ENCODE measurements at regions not wholly inside any gene's neighbourhood (a gene's known extent, or its start where the extent isn't known, plus 50 kb on each side); places are given as distances from the start of the nearest gene placed in this dataset.
"Not testable (repeated sequence)": the region's sequence is repeated elsewhere in the genome, so short reads cannot be mapped to it uniquely, and the experiment has no call there.

GRCh38 chr2:8346706-8347430, 335.0 kb upstream of the ID2 start:
- Histone ChIP-seq H3K9ac (ENCODE audit: low read depth in 1 of 3, low read length in 3 of 3) (no peak overlapping the region), H3K27me3 (ENCODE audit: control insufficient read depth in 3 of 3, insufficient read depth in 3 of 3, low read length in 3 of 3) (no peaks in the 10 kb centered on the region), H3K27ac (ENCODE audit: low read depth, low read length) (no peak overlapping the region), H3K4me3 (ENCODE audit: low read length in 3 of 3) (no peak overlapping the region), H3K36me3 (ENCODE audit: control insufficient read depth in 3 of 3, insufficient read depth in 3 of 3, low read length in 3 of 3) (no peaks in the 10 kb centered on the region), H3K9me3 (ENCODE audit: control insufficient read depth in 3 of 3, low read length in 3 of 3) (no peaks in the 10 kb centered on the region), H3K4me1 (ENCODE audit: control insufficient read depth in 3 of 3, insufficient read depth in 3 of 3, low read length in 3 of 3) (no peaks in the 10 kb centered on the region)

- H3K27me3 ChIP-seq (ENCODE audit: control insufficient read depth in 3 of 3, insufficient read depth in 3 of 3, low read length in 3 of 3); H3K9ac ChIP-seq (ENCODE audit: low read depth in 1 of 3, low read length in 3 of 3); H3K9me3 ChIP-seq (ENCODE audit: control insufficient read depth in 3 of 3, low read length in 3 of 3); H3K4me3 ChIP-seq (ENCODE audit: low read length in 3 of 3); H3K4me1 ChIP-seq (ENCODE audit: control insufficient read depth in 3 of 3, insufficient read depth in 3 of 3, low read length in 3 of 3); H3K27ac ChIP-seq (ENCODE audit: low read depth, low read length); H3K36me3 ChIP-seq (ENCODE audit: control insufficient read depth in 3 of 3, insufficient read depth in 3 of 3, low read length in 3 of 3): not testable (repeated sequence)
Observed at GRCh38 chr2:8348911-8349310, 332.9 kb upstream of the ID2 start.

DNA sequence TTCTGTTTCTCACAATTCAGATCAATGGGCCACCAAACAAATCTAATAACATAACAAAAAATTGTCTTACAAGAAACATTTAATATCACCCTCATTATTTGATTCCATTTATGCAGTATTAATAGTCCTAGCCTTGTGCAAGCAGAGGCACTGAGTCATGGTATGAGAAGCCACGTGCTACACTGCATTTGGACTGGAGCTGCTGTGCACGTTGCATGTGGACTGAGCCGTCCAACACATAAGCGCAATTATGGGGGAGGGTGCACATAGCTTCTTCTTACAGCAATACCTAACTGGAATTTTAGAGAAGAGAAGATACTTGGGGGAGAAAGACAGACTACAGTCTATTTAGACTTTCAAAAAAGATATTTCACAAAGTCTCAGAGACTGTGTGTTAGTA, 329.6 kb upstream of the ID2 start:
- Histone ChIP-seq H3K27me3 (ENCODE audit: control insufficient read depth in 3 of 3, insufficient read depth in 3 of 3, low read length in 3 of 3) (peaks cover 0 to 7% (median 3%) of the 10 kb centered on the region in 3 donors), H3K4me3 (ENCODE audit: low read length in 3 of 3) (no peak overlapping the region), H3K4me1 (ENCODE audit: control insufficient read depth in 3 of 3, insufficient read depth in 3 of 3, low read length in 3 of 3) (no peaks in the 10 kb centered on the region), H3K27ac (ENCODE audit: low read depth, low read length) (no peak overlapping the region), H3K36me3 (ENCODE audit: control insufficient read depth in 3 of 3, insufficient read depth in 3 of 3, low read length in 3 of 3) (no peaks in the 10 kb centered on the region), H3K9me3 (ENCODE audit: control insufficient read depth in 3 of 3, low read length in 3 of 3) (peaks cover 0 to 6% (median 3%) of the 10 kb centered on the region in 3 donors), H3K9ac (ENCODE audit: low read depth in 1 of 3, low read length in 3 of 3) (no peak overlapping the region)

- Histone ChIP-seq H3K4me3 (ENCODE audit: low read length in 3 of 3) (no peak overlapping the region), H3K27me3 (ENCODE audit: control insufficient read depth in 3 of 3, insufficient read depth in 3 of 3, low read length in 3 of 3) (peaks cover 0 to 7% (median 3%) of the 10 kb centered on the region in 3 donors), H3K9me3 (ENCODE audit: control insufficient read depth in 3 of 3, low read length in 3 of 3) (peaks cover 0 to 6% (median 3%) of the 10 kb centered on the region in 3 donors), H3K4me1 (ENCODE audit: control insufficient read depth in 3 of 3, insufficient read depth in 3 of 3, low read length in 3 of 3) (no peaks in the 10 kb centered on the region), H3K27ac (ENCODE audit: low read depth, low read length) (no peak overlapping the region), H3K36me3 (ENCODE audit: control insufficient read depth in 3 of 3, insufficient read depth in 3 of 3, low read length in 3 of 3) (no peaks in the 10 kb centered on the region), H3K9ac (ENCODE audit: low read depth in 1 of 3, low read length in 3 of 3) (no peak overlapping the region)
Observed at GRCh38 chr2:8352989-8353388, 328.9 kb upstream of the ID2 start.

- no peak overlapping the region for H3K27ac ChIP-seq (ENCODE audit: low read depth, low read length)
- H3K4me1 ChIP-seq (ENCODE audit: control insufficient read depth in 3 of 3, insufficient read depth in 3 of 3, low read length in 3 of 3), result no peaks in the 10 kb centered on the region
- H3K27me3 ChIP-seq (ENCODE audit: control insufficient read depth in 3 of 3, insufficient read depth in 3 of 3, low read length in 3 of 3), result peaks cover 0 to 9% (median 3%) of the 10 kb centered on the region in 3 donors
- H3K9ac ChIP-seq (ENCODE audit: low read depth in 1 of 3, low read length in 3 of 3), result no peak overlapping the region
- no peak overlapping the region for H3K4me3 ChIP-seq (ENCODE audit: low read length in 3 of 3)
- H3K36me3 ChIP-seq (ENCODE audit: control insufficient read depth in 3 of 3, insufficient read depth in 3 of 3, low read length in 3 of 3), result no peaks in the 10 kb centered on the region
- peaks cover 0 to 6% (median 3%) of the 10 kb centered on the region in 3 donors for H3K9me3 ChIP-seq (ENCODE audit: control insufficient read depth in 3 of 3, low read length in 3 of 3)
Observed at GRCh38 chr2:8355102-8355859, 326.6 kb upstream of the ID2 start.

- Histone ChIP-seq H3K9ac (ENCODE audit: low read depth in 1 of 3, low read length in 3 of 3) (no peak overlapping the region), H3K4me3 (ENCODE audit: low read length in 3 of 3) (no peak overlapping the region), H3K36me3 (ENCODE audit: control insufficient read depth in 3 of 3, insufficient read depth in 3 of 3, low read length in 3 of 3) (no peaks in the 10 kb centered on the region), H3K27me3 (ENCODE audit: control insufficient read depth in 3 of 3, insufficient read depth in 3 of 3, low read length in 3 of 3) (peaks cover 0 to 9% (median 3%) of the 10 kb centered on the region in 3 donors), H3K27ac (ENCODE audit: low read depth, low read length) (no peak overlapping the region), H3K9me3 (ENCODE audit: control insufficient read depth in 3 of 3, low read length in 3 of 3) (peaks cover 0 to 6% (median 3%) of the 10 kb centered on the region in 3 donors), H3K4me1 (ENCODE audit: control insufficient read depth in 3 of 3, insufficient read depth in 3 of 3, low read length in 3 of 3) (no peaks in the 10 kb centered on the region)
Observed at GRCh38 chr2:8357738-8358518, 323.9 kb upstream of the ID2 start.

DNA sequence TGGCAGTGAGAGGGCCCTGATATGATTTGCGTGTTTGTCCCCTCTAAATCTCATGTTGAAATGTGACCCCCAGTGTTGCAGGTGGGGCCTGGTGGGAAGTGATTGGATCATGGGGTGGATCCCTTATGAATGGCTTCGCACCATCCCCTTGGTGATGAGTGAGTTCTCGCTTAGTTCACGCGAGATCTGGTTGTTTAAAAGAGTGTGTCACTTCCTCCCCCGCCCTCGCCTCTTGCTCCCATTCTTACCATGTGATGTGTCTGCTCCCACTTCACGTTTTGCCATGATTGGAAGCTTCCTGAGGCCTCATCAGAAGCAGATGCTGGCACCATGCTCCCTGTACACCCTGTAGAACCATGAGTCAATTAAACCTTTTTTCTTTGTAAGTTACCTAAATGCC, 319.9 kb upstream of the ID2 start:
- Histone ChIP-seq H3K27me3 (ENCODE audit: control insufficient read depth in 3 of 3, insufficient read depth in 3 of 3, low read length in 3 of 3) (peaks cover 0 to 2% (median 0%) of the 10 kb centered on the region in 3 donors), H3K9ac (ENCODE audit: low read depth in 1 of 3, low read length in 3 of 3) (no peak overlapping the region), H3K9me3 (ENCODE audit: control insufficient read depth in 3 of 3, low read length in 3 of 3) (no peaks in the 10 kb centered on the region), H3K4me1 (ENCODE audit: control insufficient read depth in 3 of 3, insufficient read depth in 3 of 3, low read length in 3 of 3) (no peaks in the 10 kb centered on the region), H3K27ac (ENCODE audit: low read depth, low read length) (no peak overlapping the region), H3K4me3 (ENCODE audit: low read length in 3 of 3) (no peak overlapping the region), H3K36me3 (ENCODE audit: control insufficient read depth in 3 of 3, insufficient read depth in 3 of 3, low read length in 3 of 3) (no peaks in the 10 kb centered on the region)

DNA sequence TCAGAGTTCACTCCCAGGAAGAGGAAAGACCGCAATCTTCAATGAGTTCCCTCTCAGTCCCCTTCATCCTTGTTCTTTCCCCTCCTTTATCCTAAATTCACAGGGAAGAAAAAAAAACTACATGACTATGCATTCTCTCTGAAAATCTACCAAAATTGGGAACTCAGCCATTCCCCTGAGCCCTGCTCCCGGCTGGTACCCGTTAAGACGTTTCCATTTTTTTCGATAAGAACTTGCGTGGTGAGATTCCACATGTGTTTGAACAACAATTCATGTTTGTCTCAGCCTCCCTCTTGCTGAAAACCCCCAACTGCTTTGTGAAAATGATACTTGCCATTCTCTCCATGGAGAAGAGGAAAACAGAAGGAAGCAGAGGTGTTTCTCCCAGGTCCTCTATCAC, 318.7 kb upstream of the ID2 start:
- H3K9ac ChIP-seq (ENCODE audit: low read depth in 1 of 3, low read length in 3 of 3), result no peak overlapping the region
- H3K9me3 ChIP-seq (ENCODE audit: control insufficient read depth in 3 of 3, low read length in 3 of 3), result no peaks in the 10 kb centered on the region
- peaks cover 0 to 2% (median 0%) of the 10 kb centered on the region in 3 donors for H3K27me3 ChIP-seq (ENCODE audit: control insufficient read depth in 3 of 3, insufficient read depth in 3 of 3, low read length in 3 of 3)
- H3K4me3 ChIP-seq (ENCODE audit: low read length in 3 of 3), result no peak overlapping the region
- no peaks in the 10 kb centered on the region for H3K4me1 ChIP-seq (ENCODE audit: control insufficient read depth in 3 of 3, insufficient read depth in 3 of 3, low read length in 3 of 3)
- H3K27ac ChIP-seq (ENCODE audit: low read depth, low read length), result no peak overlapping the region
- H3K36me3 ChIP-seq (ENCODE audit: control insufficient read depth in 3 of 3, insufficient read depth in 3 of 3, low read length in 3 of 3), result no peaks in the 10 kb centered on the region

DNA sequence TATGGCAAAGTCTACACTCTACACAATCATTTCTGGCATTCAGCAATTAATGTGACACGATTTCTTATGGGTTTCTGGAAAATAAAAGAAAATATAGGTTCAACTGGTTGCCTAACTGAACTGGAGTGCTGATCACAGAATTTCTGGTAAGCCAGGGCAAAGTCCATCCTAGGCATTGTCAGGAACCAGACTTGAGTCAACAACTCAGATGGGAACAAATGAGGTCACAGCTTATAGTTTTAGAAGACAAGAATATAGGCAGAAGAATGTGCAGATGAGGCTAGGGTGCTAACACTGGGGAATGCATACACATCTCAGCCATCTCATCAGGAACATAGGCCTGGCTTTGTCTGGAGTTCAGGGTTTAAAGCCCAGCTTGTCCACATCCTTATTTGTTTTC, 317.2 kb upstream of the ID2 start:
- H3K9ac ChIP-seq (ENCODE audit: low read depth in 1 of 3, low read length in 3 of 3), result no peak overlapping the region
- H3K9me3 ChIP-seq (ENCODE audit: control insufficient read depth in 3 of 3, low read length in 3 of 3), result no peaks in the 10 kb centered on the region
- no peak overlapping the region for H3K4me3 ChIP-seq (ENCODE audit: low read length in 3 of 3)
- H3K27me3 ChIP-seq (ENCODE audit: control insufficient read depth in 3 of 3, insufficient read depth in 3 of 3, low read length in 3 of 3), result peaks cover 0 to 2% (median 0%) of the 10 kb centered on the region in 3 donors
- no peak overlapping the region for H3K27ac ChIP-seq (ENCODE audit: low read depth, low read length)
- H3K4me1 ChIP-seq (ENCODE audit: control insufficient read depth in 3 of 3, insufficient read depth in 3 of 3, low read length in 3 of 3), result no peaks in the 10 kb centered on the region
- no peaks in the 10 kb centered on the region for H3K36me3 ChIP-seq (ENCODE audit: control insufficient read depth in 3 of 3, insufficient read depth in 3 of 3, low read length in 3 of 3)
